SK-N-MC (cell line): ENCODE measurements at regions not wholly inside any gene's neighbourhood (a gene's known extent, or its start where the extent isn't known, plus 50 kb on each side); places are given as distances from the start of the nearest gene placed in this dataset.

Experiments used
- DNase-seq: peaks from one replicate; pipeline ENCODE4 v3.0.0-alpha.2; 2011; ENCODE audit warnings: low read depth, low spot score
- H3K27ac ChIP-seq: fragments of 200-600 bp; sonication (generic); 2 replicates; pipeline ENCODE4 v1.5.1; 2016; ENCODE audit warnings: mixed run types
- H3K36me3 ChIP-seq: fragments of 200-600 bp; sonication (generic); 2 replicates; pipeline ENCODE4 v1.6.1; 2017; ENCODE audit warnings: antibody characterized with exemption, low read length, mixed read lengths; ENCODE audit not compliant: insufficient read depth
- H3K4me3 ChIP-seq: fragments of 200-600 bp; sonication (generic); 2 replicates; pipeline ENCODE4 v1.5.1; 2016
- H3K9ac ChIP-seq: fragments of 200-600 bp; sonication (generic); 2 replicates; pipeline ENCODE4 v1.8.0; 2017; ENCODE audit warnings: mixed run types, mixed read lengths; ENCODE audit not compliant: insufficient read length
- H3K9me3 ChIP-seq: fragments of 200-600 bp; sonication (generic); 2 replicates; pipeline ENCODE4 v1.6.1; 2017; ENCODE audit warnings: low read depth, mild to moderate bottlenecking, antibody characterized with exemption, low read length, moderate library complexity, mixed read lengths
- EZH2 ChIP-seq: fragments of 200-600 bp; sonication (generic); IDR thresholded peaks from one replicate; pipeline ENCODE4 v1.6.1; 2017; ENCODE audit warnings: antibody characterized with exemption
- FOXP2 ChIP-seq: optimal IDR thresholded peaks from 2 replicates; pipeline ENCODE3; 2011; ENCODE audit warnings: mild to moderate bottlenecking, moderate library complexity; ENCODE audit not compliant: insufficient read depth; ENCODE audit errors: extremely low read length, control extremely low read depth
- POLR2AphosphoS5 ChIP-seq: IDR thresholded peaks from 2 replicates; pipeline ENCODE4 v1.6.1; 2012; ENCODE audit warnings: mild to moderate bottlenecking, low read depth, low read length, borderline replicate concordance

GRCh38 chr10:83978681-83979383 is 160.5 kb upstream of the GHITM start:
- Histone ChIP-seq H3K9ac (no peak overlapping the region), H3K36me3 (no peaks in the 10 kb centered on the region), H3K9me3 (no peaks in the 10 kb centered on the region), H3K4me3 (no peak overlapping the region), H3K27ac (no peak overlapping the region)
- TF ChIP-seq EZH2, result no peak
- no peak for TF ChIP-seq FOXP2
- TF ChIP-seq POLR2AphosphoS5, result no peak
- no peak for DNase-seq

GRCh38 chr10:83982812-83983211 is 156.5 kb upstream of the GHITM start:
- TF ChIP-seq EZH2, result no peak
- no peak for TF ChIP-seq POLR2AphosphoS5
- no peak for TF ChIP-seq FOXP2
- Histone ChIP-seq H3K4me3 (no peak overlapping the region), H3K36me3 (no peaks in the 10 kb centered on the region), H3K27ac (no peak overlapping the region), H3K9ac (no peak overlapping the region), H3K9me3 (no peaks in the 10 kb centered on the region)
- no peak for DNase-seq

DNA sequence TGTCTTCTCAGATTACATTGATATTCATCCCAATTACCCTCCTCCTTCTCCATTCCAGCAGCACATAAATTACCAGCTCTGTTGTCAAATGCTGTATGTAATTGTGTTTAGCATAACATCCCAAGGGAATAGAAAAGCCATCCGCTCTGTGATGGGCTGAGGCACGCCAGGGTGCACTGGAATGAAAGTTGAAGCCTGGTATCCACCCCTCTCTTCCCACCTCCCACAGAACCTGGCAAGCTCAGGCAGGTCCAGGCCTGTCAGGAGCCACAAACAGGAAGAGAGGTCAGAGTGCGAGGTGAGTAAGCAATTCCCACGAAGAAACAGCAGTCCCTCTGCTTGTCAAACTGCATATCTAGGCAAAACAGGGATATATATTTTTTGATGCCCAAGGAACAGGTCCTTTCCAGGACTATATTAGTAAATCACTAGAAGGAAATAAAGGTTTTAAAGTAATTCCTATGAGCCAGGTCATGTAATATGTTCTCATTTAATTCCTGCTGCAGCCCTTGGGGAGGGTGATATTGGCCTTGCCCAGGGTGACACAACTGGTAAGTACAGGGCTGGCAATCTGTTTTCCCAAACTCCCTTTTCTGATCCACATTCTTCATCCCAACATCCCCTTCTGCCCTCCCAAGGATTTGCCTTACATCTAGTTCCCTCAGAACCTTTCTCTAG is 155.6 kb upstream of the GHITM start:
- no peak overlapping the region for H3K4me3 ChIP-seq
- no peak for TF ChIP-seq POLR2AphosphoS5
- TF ChIP-seq EZH2, result no peak
- no peak for TF ChIP-seq FOXP2
- H3K27ac ChIP-seq, result no peak overlapping the region
- no peak overlapping the region for H3K9ac ChIP-seq
- DNase-seq, result no peak
- H3K36me3 ChIP-seq, result no peaks in the 10 kb centered on the region
- H3K9me3 ChIP-seq, result no peaks in the 10 kb centered on the region

DNA sequence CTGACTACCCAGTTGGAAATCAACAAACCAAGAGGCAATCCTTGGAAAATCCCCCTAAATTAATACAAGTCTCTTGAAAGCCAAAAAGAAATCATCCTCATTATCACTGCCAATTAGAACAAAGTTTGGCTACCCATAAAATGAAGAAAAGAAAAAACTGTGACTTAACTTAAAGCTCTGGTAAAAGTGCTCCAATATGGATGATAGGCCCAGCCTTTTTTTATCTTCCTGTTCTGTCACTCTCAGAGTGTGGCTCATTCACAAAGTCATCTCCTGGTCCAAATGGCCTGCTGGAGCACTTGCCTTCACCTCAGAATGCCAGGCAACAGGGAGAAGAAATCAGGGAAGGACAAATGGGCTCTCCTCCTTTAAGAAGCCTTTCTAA is 155.1 kb upstream of the GHITM start:
- Histone ChIP-seq H3K36me3 (no peaks in the 10 kb centered on the region), H3K9me3 (no peaks in the 10 kb centered on the region), H3K4me3 (no peak overlapping the region), H3K9ac (no peak overlapping the region), H3K27ac (no peak overlapping the region)
- TF ChIP-seq EZH2, result no peak
- no peak for DNase-seq

GRCh38 chr10:83986800-83987199 is 152.5 kb upstream of the GHITM start:
- TF ChIP-seq FOXP2 (no peak), POLR2AphosphoS5 (no peak), EZH2 (no peak)
- no peak overlapping the region for H3K27ac ChIP-seq
- H3K9me3 ChIP-seq, result no peaks in the 10 kb centered on the region
- H3K4me3 ChIP-seq, result no peak overlapping the region
- DNase-seq, result no peak
- H3K9ac ChIP-seq, result no peak overlapping the region
- H3K36me3 ChIP-seq, result no peaks in the 10 kb centered on the region

GRCh38 chr10:83987216-83987615 is 152.1 kb upstream of the GHITM start:
- H3K36me3 ChIP-seq, result no peaks in the 10 kb centered on the region

DNA sequence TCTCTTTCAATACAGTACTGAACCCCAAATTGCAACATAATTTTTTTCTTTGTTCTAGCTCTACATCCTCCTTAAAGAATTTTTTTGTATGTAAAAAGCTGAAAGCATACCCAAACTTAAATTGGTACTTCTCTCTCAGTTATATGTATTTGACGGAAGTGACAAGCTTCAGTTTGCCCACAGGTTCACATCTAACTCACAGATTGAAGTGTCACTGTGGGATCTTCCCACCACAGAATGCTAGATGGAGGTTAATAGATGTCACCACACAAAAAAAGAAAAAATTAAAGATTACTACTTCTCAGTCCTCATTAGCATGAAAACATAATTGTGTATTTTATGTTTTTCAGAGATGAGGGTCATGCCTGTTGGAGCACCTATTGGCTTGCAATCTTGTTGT is 150.9 kb upstream of the GHITM start:
- Histone ChIP-seq H3K9ac (no peak overlapping the region), H3K36me3 (no peaks in the 10 kb centered on the region), H3K27ac (no peak overlapping the region), H3K9me3 (no peaks in the 10 kb centered on the region), H3K4me3 (no peak overlapping the region)
- TF ChIP-seq FOXP2 (no peak), EZH2 (no peak), POLR2AphosphoS5 (no peak)
- no peak for DNase-seq

More at GRCh38 chr10:83987216-83987615, 152.1 kb upstream of the GHITM start:
- no peak overlapping the region for H3K9ac ChIP-seq
- DNase-seq, result no peak
- no peaks in the 10 kb centered on the region for H3K9me3 ChIP-seq
- no peak overlapping the region for H3K27ac ChIP-seq
- no peak overlapping the region for H3K4me3 ChIP-seq
- TF ChIP-seq POLR2AphosphoS5 (no peak), FOXP2 (no peak)

DNA sequence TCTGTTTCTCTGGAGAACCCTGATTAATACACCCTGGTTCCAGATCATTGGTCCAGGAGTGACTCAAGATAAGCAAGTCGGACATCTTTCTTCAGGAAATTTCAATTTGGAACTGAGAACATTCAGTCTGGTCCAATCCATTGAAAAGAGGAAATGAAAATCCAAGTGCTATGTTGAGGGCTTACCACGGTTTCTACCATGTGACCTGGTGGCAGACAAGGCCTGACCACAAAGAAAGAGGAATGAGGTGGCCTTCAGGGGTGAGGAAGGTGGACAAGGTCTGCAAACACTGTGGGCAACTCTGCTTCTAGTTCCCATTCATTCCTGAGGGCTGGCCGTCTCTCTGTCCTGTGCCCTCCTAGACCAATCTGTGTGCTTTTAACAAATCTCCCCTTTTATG is 149.2 kb upstream of the GHITM start:
- no peak for TF ChIP-seq FOXP2
- TF ChIP-seq EZH2, result no peak
- no peak for TF ChIP-seq POLR2AphosphoS5
- Histone ChIP-seq H3K27ac (no peak overlapping the region), H3K9me3 (no peaks in the 10 kb centered on the region), H3K36me3 (no peaks in the 10 kb centered on the region), H3K4me3 (no peak overlapping the region), H3K9ac (no peak overlapping the region)
- DNase-seq, result no peak
